ENCODE measurements at regions not wholly inside any gene's neighbourhood (a gene's known extent, or its start where the extent isn't known, plus 50 kb on each side); places are given as distances from the start of the nearest gene placed in this dataset.

- DNase-seq (ENCODE audit: low spot score) = no peak
Observed at GRCh38 chr13:22061806-22062391, 391.0 kb downstream of the FGF9 start.

GRCh38 chr13:22062478-22063205, 391.8 kb downstream of the FGF9 start:
- peak; percentile 45 for DNase-seq (ENCODE audit: low spot score)

GRCh38 chr13:22063416-22064124, 392.7 kb downstream of the FGF9 start:
- no peak for DNase-seq (ENCODE audit: low spot score)

- no peak for DNase-seq (ENCODE audit: low spot score)
Observed at GRCh38 chr13:22064854-22065620, 394.2 kb downstream of the FGF9 start.

- no peak for DNase-seq (ENCODE audit: low spot score)
Observed at GRCh38 chr13:22073718-22074117, 402.8 kb downstream of the FGF9 start.

- DNase-seq (ENCODE audit: low spot score) = no peak
Observed at GRCh38 chr13:22074403-22074802, 403.5 kb downstream of the FGF9 start.

- no peak for DNase-seq (ENCODE audit: low spot score)
Observed at GRCh38 chr13:22076658-22077057, 405.8 kb downstream of the FGF9 start.

GRCh38 chr13:22077205-22077683, 406.4 kb downstream of the FGF9 start:
- no peak for DNase-seq (ENCODE audit: low spot score)

- DNase-seq (ENCODE audit: low spot score) = no peak
Observed at GRCh38 chr13:22077764-22078163, 406.9 kb downstream of the FGF9 start.

GRCh38 chr13:22079961-22080360, 409.1 kb downstream of the FGF9 start:
- no peak for DNase-seq (ENCODE audit: low spot score)

GRCh38 chr13:22080832-22081231, 410.0 kb downstream of the FGF9 start:
- no peak for DNase-seq (ENCODE audit: low spot score)

- no peak for DNase-seq (ENCODE audit: low spot score)
Observed at GRCh38 chr13:22081430-22081829, 410.6 kb downstream of the FGF9 start.

GRCh38 chr13:22082030-22082429, 411.2 kb downstream of the FGF9 start:
- DNase-seq (ENCODE audit: low spot score) = no peak

GRCh38 chr13:22082437-22083100, 411.7 kb downstream of the FGF9 start:
- DNase-seq (ENCODE audit: low spot score) = no peak

- no peak for DNase-seq (ENCODE audit: low spot score)
Observed at GRCh38 chr13:22085001-22085400, 414.1 kb downstream of the FGF9 start.

GRCh38 chr13:22086597-22087330, 415.9 kb downstream of the FGF9 start:
- peak; percentile 28 for DNase-seq (ENCODE audit: low spot score)

GRCh38 chr13:22090106-22090505, 419.2 kb downstream of the FGF9 start:
- no peak for DNase-seq (ENCODE audit: low spot score)

GRCh38 chr13:22091222-22091970, 420.5 kb downstream of the FGF9 start:
- DNase-seq (ENCODE audit: low spot score) = peak; percentile 56

- DNase-seq (ENCODE audit: low spot score) = no peak
Observed at GRCh38 chr13:22091971-22092300, 421.1 kb downstream of the FGF9 start.

- peak; percentile 66 for DNase-seq (ENCODE audit: low spot score)
Observed at GRCh38 chr13:22092791-22093560, 422.1 kb downstream of the FGF9 start.
